ENCODE measurements at regions not wholly inside any gene's neighbourhood (a gene's known extent, or its start where the extent isn't known, plus 50 kb on each side); places are given as distances from the start of the nearest gene placed in this dataset.

DNA sequence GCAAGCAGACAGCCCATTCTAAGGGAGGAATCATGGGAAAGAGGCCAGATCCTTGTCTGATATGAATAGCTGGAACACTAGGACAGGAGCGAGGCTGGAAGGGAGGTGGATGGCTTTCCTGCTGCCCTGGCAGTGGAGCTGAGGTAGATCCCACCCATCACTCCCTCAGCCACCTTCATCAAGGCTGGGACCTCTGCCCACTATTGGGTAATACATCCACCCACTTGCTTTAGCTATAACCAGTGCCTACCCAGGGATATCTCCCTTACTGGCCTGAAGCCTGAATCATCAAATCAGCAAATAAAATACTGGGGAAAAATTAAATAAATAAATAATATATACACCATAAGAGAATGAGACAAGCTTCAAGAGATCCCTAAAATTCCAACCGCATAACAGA, 183.2 kb upstream of the KYNU start:
- H3K4me3 ChIP-seq (ENCODE audit: low read depth, low read length): no peak overlapping the region

DNA sequence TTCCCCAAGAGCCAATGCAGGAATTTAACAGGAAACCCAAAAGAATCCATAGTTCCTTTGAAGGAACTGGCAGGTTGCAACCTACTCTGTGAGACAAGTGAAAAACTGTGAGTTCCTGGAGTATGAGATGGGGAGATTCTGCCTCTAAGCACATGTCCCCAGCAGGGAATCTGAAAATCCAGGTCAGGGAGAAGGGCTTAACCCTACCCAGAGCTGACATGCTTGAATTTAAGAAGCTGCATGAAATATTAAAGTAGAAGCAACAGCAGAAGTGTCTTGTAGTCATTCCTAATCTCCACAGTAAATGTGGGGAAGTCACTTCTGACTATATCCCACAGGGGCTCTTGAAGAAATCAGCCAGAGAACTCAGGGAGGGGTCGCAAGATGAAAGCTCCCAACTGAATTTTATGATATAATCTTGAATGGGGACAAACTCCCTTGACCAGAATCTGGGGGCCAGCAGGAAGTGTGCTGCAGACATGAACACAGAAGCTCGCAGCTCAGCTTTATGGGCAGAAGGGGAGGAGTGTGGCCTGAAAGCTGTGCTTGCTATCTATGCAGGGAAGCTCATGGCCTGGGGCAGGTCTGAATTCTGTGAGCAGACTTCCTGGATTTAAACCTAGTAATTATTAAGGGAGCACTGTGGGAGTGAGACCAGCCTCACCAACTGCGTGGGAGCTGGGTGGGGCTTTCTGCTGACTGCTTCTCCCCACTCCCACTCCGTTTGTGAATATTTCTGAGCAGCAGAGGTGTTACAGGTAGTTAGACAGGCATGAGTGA, 184.1 kb upstream of the KYNU start:
- H3K79me2 ChIP-seq: no peaks in the 10 kb centered on the region
- no peak overlapping the region for H3K9ac ChIP-seq
- no peaks in the 10 kb centered on the region for H3K27me3 ChIP-seq (ENCODE audit: control insufficient read depth, insufficient read depth, low read length)
- no peak overlapping the region for H2AFZ ChIP-seq
- no peak overlapping the region for H3K4me3 ChIP-seq (ENCODE audit: low read depth, low read length)
- H3K36me3 ChIP-seq (ENCODE audit: control insufficient read depth, insufficient read depth, low read length): no peaks in the 10 kb centered on the region
- TF ChIP-seq, protein P1, sequence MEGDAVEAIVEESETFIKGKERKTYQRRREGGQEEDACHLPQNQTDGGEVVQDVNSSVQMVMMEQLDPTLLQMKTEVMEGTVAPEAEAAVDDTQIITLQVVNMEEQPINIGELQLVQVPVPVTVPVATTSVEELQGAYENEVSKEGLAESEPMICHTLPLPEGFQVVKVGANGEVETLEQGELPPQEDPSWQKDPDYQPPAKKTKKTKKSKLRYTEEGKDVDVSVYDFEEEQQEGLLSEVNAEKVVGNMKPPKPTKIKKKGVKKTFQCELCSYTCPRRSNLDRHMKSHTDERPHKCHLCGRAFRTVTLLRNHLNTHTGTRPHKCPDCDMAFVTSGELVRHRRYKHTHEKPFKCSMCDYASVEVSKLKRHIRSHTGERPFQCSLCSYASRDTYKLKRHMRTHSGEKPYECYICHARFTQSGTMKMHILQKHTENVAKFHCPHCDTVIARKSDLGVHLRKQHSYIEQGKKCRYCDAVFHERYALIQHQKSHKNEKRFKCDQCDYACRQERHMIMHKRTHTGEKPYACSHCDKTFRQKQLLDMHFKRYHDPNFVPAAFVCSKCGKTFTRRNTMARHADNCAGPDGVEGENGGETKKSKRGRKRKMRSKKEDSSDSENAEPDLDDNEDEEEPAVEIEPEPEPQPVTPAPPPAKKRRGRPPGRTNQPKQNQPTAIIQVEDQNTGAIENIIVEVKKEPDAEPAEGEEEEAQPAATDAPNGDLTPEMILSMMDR (IDR thresholded peaks at IDR 0.05): no peak
- H3K4me1 ChIP-seq: no peaks in the 10 kb centered on the region
- no peak overlapping the region for H3K27ac ChIP-seq
- H3K4me2 ChIP-seq (ENCODE audit: low read length): no peak overlapping the region
- H3K9me3 ChIP-seq (ENCODE audit: control insufficient read depth, low read length): no peaks in the 10 kb centered on the region

More for the DNA sequence above, 183.2 kb upstream of the KYNU start:
- Histone ChIP-seq H3K9ac (no peak overlapping the region), H3K36me3 (ENCODE audit: control insufficient read depth, insufficient read depth, low read length) (no peaks in the 10 kb centered on the region), H3K9me3 (ENCODE audit: control insufficient read depth, low read length) (no peaks in the 10 kb centered on the region), H3K27ac (no peak overlapping the region), H3K4me2 (ENCODE audit: low read length) (no peak overlapping the region), H3K79me2 (no peaks in the 10 kb centered on the region), H3K4me1 (no peaks in the 10 kb centered on the region), H3K27me3 (ENCODE audit: control insufficient read depth, insufficient read depth, low read length) (no peaks in the 10 kb centered on the region), H2AFZ (no peak overlapping the region)
- TF ChIP-seq, protein P1 (IDR thresholded peaks at IDR 0.05): no peak

DNA sequence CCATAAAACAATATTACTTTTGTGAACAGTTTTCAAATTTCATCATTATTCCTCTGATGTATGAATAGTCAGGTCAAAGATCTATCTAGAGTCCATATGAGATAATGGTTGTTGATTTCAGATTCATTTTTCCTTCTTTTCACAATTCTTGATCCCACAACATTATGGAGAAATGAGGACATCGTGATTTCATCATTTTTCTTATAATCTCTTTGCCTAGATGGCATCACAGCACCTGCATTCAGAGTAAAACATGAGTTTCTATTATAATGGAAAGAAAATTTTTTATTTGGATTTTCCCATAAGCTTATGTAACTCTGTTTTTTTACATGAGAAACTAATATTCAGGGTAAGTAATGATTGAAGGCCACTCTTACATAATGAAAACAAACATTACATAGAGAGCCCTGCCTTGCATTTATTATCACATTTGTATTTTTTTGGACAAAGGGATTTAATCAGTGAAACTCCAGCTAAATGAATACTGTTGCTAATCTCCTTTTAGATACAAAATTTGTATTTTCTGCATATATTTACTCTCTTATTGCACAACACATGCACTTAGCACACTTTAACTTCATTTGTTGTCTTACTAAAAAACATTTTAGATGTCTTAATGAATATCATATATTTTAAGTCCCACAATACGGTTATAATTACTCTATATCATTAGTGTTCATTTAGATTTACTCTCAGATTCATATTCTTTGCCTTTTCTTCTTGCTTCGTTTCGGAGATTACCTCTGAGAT, 188.4 kb upstream of the KYNU start:
- H3K27ac ChIP-seq: no peak overlapping the region
- H3K4me1 ChIP-seq: no peaks in the 10 kb centered on the region
- H3K4me2 ChIP-seq (ENCODE audit: low read length): no peak overlapping the region
- no peaks in the 10 kb centered on the region for H3K36me3 ChIP-seq (ENCODE audit: control insufficient read depth, insufficient read depth, low read length)
- TF ChIP-seq, protein P1 (IDR thresholded peaks at IDR 0.05): no peak
- no peak overlapping the region for H2AFZ ChIP-seq
- H3K4me3 ChIP-seq (ENCODE audit: low read depth, low read length): no peak overlapping the region
- H3K27me3 ChIP-seq (ENCODE audit: control insufficient read depth, insufficient read depth, low read length): no peaks in the 10 kb centered on the region
- no peak overlapping the region for H3K9ac ChIP-seq
- H3K79me2 ChIP-seq: no peaks in the 10 kb centered on the region
- no peaks in the 10 kb centered on the region for H3K9me3 ChIP-seq (ENCODE audit: control insufficient read depth, low read length)

DNA sequence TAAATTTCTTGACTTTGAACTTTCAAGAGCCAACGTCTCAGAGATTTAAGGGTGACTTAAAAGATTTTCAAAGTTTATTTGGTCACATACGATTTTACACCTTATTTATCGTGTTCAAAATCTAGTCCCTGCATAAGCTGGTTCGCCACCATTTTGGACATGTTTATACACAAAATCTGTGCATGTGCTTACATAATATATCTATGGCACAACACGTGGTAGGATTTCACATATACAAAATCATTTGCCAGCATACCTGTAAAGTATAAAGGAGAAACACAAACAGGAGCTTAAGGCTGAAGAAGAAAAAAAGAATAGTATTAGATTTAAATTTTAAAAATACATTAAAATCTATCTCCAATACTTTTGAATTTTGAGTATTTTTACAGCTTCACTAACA, 190.0 kb upstream of the KYNU start:
- H3K27me3 ChIP-seq (ENCODE audit: control insufficient read depth, insufficient read depth, low read length): no peaks in the 10 kb centered on the region
- H3K79me2 ChIP-seq: no peaks in the 10 kb centered on the region
- H3K36me3 ChIP-seq (ENCODE audit: control insufficient read depth, insufficient read depth, low read length): no peaks in the 10 kb centered on the region
- H3K4me3 ChIP-seq (ENCODE audit: low read depth, low read length): no peak overlapping the region
- H3K4me2 ChIP-seq (ENCODE audit: low read length): no peak overlapping the region
- H2AFZ ChIP-seq: no peak overlapping the region
- H3K4me1 ChIP-seq: no peaks in the 10 kb centered on the region
- H3K27ac ChIP-seq: no peak overlapping the region
- H3K9ac ChIP-seq: no peak overlapping the region
- no peaks in the 10 kb centered on the region for H3K9me3 ChIP-seq (ENCODE audit: control insufficient read depth, low read length)
- TF ChIP-seq, protein P1 (IDR thresholded peaks at IDR 0.05): no peak
